HG03457 (cell line): ENCODE measurements at regions not wholly inside any gene's neighbourhood (a gene's known extent, or its start where the extent isn't known, plus 50 kb on each side); places are given as distances from the start of the nearest gene placed in this dataset.
A peak's percentile ranks its signal among the peaks of the same experiment; 100 is the strongest.
"Not testable (repeated sequence)": the region's sequence is repeated elsewhere in the genome, so short reads cannot be mapped to it uniquely, and the experiment has no call there.

ENCODE experiments used
- ATAC-seq: cut with Tn5 transposase; IDR thresholded peaks from one replicate; pipeline ENCODE4 v1.9.1; 2021; ENCODE audit warnings: moderate number of reproducible peaks; ENCODE audit not compliant: unreplicated experiment

DNA sequence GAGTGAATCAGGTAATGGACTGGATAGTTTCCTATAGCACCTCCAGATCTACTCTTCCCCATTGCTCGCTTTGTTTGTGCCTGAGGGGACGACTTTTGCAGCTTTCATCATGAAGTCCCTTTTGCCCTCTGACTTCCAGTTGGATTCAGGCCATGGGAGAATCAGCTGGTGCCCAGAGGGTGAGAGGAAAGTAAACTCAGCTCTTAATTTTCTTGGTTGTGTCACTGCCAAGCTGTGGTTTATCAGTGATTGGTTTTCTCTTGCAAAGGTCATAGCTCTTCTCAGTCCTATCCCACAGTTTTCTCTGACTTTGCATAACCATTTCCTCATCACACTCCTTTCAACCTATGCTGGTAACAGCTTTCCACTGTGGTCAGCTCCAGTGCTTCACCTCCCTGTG lies 200.1 kb downstream of the KCNJ2 start:
- ATAC-seq, result no peak

DNA sequence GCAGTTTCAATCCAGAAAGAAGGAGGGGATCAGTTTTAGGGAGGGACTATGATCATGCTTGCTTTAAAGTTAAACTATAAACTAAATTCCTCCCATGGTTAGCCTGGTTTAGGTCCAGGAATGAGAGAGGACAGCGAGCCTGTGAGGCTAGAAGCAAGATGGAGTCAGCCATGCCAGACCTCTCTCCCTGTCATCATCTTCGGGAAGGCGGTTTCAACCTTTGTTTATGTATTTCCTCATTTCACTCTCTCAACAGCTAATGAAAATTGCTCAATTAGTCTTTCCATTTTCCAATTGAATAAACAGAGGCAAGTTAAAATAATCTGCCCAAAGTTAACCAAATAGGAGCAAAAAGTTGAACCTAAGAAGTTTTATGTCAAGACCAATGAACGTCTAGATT lies 201.5 kb downstream of the KCNJ2 start:
- no peak for ATAC-seq

DNA sequence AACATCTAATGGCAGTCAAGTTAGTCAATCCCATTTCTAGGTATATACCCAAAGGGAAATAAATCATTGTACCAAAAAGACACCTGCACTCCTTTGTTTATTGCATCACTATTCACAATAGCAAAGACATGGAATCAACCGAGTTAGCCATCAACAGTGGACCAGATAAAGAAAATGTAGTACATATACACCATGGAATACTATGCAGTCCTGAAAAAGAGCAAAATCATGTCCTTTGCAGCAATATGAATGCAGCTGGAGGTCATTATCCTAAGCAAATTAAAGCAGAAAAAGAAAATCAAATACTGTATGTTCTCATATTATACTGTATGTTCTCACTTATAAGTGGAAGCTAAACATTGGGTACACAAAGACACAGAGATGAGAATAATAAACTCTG lies 204.0 kb downstream of the KCNJ2 start:
- ATAC-seq, result no peak

DNA sequence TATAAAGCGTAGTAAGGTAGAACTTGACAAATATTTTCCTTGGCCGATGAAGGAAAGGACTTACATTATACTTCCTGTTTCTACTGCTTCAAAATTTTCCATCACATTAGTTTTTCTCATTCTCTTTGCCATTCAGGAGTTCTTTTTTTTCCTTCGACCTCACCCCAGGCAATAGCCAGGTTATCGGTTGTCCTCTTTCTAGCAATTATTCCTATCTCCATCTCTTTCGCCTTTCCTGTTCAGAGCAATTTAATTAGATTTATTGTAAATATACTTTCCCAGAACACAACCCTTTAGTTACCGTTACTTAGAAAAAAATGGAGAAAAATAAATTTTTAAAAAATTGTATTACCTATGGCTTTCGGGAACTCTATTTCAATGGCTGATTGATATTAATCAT lies 205.2 kb downstream of the KCNJ2 start:
- ATAC-seq, result no peak

DNA sequence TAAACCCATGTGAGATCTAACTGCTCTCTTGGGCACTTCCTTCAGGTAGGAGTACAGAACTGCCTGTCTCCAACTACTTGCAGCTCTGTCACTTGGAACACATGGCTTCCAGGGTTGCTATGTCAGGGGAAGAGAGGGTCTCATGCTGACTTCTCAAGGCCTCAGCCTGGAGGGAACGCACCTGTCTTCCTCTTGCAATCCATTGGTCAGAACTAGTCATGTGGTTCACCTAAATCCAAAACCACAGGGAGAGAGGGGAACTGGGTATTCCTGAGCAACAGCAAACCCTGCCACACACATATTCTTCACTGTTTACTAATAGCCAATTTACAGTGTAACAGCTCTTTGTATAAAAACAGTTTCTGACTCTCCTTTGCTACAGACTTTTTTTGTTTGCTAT lies 206.1 kb downstream of the KCNJ2 start:
- no peak for ATAC-seq

DNA sequence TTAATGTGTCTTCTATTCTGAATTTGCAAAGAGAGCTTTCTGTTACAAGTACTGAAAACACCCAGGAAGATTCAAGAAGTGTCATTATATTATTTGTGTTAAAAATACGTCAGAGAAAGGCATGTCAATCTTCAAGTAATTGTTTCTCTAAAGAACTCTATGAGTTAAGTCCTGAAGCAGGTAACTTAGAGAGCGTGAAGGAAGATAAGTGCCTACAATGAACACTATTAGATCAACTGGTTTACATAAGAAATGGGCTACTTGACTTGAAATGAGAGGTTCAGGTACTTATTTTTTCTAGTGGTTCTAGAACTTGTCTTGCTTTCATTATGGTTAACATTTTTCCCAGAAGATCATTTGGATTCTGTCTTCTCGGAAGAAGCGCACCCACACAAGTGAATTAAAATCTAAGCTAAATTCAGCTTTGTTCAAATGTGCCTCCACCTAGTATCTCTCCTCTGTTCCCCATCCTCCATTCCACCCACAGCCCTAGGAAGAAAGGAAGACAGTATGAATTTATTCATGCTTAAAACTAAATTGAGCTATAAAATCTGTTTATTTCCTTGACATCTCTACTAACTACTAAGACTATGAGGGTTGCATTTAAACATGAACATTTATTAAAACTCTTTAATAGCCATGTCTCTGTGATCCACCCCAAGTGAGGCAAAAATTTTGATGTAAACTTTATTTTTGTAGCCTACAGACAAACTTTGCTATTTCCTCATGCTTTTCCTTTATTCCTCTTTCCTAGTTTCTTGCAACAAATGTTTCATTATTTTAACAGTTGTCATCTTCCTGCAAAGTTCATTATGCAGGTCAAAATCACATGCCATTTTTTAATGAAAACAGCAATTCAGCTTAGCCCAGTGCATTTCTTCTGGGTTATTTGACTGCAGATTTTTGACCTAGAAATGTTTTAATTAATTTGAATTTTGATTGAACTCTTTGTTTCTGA lies 206.8 kb downstream of the KCNJ2 start:
- no peak for ATAC-seq

DNA sequence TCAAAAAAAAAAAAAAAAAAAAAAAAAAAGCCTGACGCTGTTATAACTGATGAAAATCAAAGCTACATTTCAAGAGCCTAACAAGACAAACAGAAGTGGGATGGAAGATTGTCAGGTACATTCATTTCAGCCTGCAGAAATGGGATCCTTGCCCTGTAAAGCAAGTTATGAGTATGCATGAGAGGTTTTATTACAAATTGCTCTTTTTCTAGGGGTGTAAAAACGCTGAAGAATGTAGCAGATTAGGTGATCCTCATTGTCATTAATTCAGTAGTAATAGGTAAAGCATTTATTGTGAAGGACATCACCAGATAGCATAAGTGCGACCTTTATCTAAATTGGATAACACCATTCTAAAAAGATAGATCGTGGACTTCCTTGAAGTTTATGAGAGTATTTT lies 208.3 kb downstream of the KCNJ2 start:
- ATAC-seq, result no peak

DNA sequence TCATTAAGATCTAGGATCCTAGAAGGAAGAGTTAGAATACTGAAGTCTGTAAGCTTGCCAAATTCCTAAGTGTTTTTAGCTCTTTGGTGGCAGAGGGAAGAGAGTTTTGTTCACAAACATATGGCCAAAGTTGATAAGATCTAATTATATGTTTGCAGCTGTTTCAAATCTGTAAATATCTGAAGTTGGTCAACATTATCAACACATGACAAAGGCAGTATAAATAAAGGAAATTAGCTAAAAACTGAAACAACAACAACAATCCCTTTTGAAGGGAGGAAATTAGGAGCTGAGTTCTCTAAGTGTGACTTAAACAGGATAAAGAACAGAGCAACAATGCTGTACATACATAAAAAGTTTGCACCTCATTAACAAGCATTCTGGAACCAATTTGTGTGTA lies 208.7 kb downstream of the KCNJ2 start:
- no peak for ATAC-seq

DNA sequence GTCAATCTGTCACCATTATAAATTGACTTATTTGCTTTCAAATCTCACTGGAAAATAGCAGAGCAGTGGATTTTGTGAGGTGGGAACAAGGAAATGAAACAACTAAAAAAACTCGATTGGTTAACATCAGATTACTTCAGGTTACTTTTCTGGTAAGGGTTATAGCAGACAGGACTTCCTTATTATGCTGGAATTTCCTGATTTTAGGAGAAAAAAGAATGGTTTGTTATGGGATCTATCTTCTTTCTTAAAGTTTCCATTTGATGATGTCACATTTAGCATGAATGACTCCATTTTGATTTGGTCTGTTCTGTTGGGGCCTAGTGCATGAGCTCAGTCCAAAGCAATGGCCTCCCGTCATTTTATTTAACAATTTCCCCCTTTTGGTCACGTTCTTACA lies 210.6 kb downstream of the KCNJ2 start:
- no peak for ATAC-seq

DNA sequence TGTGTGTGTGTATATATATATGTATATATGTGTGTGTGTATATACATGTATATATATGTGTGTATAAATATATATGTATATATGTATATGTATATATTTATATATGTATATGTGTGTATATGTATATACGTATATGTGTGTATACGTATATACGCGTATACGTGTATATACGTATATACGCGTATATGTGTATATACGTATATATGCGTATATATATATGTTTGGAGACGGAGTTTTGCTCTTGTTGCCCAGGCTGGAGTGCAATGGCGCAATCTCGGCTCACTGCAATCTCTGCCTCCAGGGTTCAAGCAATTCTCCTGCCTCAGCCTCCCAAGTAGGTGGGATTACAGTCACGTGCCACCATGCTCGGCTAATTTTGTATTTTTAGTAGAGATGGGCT lies 212.6 kb downstream of the KCNJ2 start:
- ATAC-seq, result not testable (repeated sequence)

DNA sequence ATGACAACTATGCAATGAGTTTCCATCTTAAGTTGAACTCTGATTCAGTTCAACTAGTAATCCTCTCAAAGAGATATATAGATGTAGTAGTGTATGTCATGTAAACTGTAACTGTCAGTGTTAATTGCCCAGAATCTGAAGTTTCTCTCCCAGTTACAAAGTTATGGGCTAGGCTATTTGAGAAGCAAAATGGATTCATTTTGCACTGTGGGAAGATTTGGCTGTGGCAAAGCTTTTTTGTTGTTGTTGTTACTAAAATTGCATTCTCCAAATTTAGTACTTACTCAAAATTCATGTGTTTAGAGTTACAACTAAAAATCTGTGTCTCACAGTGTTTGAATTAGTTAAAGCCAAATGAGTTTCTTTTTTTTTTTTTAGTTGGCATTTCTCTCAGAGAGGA lies 219.0 kb downstream of the KCNJ2 start:
- no peak for ATAC-seq

DNA sequence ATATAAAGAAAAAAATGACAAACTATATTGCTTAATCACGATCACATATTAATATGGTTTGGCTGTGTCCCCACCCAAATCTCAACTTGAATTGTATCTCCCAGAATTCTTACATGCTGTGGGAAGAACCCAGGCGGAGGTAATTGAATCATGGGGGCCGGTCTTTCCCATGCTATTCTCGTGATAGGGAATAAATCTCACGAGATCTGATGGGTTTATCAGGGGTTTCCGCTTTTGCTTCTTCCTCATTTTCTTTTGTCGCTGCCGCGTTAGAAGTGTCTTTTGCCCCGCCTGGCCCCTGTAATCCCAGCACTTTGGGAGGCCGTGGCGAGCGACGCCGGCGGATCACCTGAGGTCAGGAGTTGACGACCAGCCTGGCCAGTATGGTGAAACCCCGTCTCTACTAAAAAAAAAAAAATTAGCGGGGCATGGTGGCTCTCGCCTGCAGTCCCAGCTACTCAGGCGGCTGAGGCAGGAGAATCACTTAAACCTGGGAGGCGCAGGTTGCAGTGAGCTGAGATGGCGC lies 220.0 kb downstream of the KCNJ2 start:
- not testable (repeated sequence) for ATAC-seq

DNA sequence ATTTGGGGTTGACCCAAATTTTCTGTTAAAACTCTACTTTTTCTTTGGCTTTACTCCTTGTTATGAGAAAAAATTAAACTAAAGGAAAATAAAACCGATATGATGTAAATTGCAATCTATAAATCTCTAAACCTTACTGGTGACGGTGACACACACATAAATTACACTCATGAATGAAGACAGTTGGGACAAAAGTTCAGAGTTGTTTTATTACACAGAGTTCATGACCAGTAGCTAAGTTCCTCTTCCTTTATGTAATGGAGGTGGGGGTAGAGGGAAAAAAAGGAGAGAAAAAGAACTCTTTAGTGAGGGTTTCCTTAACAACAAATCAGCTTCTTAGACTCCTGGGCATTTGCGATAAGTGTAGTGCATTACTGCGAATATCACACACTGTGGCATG lies 220.7 kb downstream of the KCNJ2 start:
- no peak for ATAC-seq

DNA sequence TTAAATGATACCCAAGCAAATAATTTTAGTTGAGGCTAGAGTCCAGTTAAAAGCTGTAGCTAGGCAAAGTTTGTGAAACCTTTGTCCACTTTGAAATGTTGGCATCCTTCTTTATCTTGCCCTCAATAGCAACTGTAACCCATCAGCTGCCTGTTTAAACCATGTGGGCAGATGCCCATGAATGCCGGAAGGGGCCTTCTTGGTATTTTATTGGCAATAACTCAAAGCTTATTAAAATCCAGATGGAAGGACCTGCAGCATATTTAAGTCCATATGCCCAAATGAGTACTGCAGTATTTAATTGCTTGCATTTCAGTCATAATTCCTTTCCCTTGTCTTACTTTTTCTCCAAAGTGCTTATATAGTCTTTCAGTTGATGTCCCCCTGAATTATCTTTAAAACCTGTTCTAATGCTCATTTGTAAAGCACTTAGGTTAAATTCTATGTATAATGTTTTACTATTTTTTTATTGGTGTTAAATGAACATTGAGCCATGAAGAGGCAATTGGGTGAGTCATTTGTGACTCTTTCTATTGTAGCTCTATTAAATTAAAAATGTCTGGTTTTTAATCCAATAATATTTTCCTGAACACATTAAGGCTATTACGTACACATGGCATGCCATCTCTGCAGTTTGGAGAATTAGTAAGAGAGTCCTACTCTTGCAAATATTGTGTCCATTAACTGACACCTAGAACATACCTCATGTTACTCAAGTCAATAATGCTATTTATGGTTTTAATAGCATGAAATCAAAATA lies 225.3 kb downstream of the KCNJ2 start:
- no peak for ATAC-seq

DNA sequence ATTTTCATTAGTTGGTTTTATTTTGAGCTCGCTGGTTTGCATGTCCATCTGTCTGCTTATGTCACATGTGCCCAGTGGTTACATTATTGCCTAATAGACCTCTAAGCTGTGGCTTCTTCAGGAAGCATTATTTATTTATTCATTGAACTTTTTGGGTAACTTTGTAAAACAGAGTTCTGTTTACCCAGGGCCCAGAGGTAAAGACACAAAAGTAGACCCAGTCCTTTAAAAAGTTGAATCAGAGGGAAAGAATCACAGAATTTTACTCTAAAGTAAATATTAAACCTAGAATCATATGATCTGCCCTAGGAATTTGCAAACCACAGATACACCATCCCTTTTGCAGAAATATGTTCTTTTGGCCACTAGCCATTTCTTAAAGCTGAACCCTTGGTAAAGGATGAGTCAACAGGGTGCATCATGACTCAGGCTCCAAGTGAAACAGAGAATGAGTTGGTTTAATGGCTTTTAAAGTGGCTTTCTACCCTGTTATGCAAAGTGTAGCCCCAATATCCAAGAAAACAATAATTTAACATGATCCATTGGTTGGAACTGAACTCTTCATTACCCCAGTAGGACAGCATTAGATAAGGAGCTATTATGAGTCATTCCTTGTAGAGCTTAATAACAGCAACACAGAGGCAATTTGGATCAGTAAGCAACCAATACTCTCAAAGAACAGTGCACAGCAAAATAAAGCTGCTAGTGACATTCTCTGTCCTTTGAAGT lies 236.3 kb downstream of the KCNJ2 start:
- peak; percentile 75 for ATAC-seq

DNA sequence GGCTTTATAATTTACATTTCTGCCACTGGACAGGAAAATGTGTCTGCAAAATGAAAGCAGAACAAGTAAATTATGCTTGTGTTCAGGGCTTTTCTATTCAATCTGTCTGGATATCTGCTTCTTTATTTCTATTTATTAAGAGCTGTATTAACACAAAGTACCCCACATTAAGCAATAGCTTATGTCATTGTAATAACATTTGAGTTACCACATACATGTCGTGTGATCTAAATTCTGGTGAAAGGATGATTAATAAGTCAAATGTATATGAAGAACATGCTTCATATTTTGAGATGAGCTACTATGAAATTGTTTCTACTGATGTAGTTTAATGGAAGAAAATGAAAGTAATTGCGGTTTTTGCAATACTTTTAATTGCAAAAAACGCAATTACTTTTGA lies 238.2 kb downstream of the KCNJ2 start:
- ATAC-seq, result no peak

DNA sequence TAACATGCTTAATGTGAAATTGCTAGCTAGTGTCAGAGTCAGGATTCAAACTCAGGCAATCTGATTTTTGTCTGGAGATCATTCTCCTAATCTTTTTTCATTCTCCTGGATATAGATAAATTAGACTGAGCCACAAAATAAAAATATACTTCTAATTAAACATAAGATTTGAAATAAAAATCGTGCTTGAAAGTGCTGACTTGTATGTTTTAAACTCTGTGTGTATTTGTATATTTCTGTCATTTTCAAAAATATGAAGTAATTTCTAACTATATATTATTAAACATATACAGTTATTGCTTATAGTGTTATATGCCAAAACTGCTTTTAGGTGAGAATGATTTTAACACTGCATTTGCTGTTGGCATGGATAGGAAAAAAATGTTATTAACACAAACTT lies 239.4 kb downstream of the KCNJ2 start:
- no peak for ATAC-seq

DNA sequence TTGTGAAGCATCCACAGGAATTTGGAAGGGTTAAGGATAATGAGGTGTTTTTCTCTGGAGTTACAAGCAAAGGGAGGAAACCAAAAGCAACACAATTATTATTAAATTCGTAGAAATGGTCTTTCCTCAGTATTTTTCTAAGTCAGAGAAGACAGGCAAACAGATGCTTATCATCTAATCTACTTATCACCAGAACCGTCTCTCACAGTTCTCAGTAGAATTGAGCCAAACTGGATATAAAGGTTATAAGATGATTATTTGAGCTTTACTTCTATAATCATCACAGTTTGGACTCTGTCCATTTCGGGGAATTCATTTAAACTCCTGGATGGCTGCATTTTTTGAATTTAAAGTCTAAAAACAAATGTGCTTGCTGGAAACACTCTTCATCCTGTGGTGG lies 245.0 kb downstream of the KCNJ2 start:
- no peak for ATAC-seq

DNA sequence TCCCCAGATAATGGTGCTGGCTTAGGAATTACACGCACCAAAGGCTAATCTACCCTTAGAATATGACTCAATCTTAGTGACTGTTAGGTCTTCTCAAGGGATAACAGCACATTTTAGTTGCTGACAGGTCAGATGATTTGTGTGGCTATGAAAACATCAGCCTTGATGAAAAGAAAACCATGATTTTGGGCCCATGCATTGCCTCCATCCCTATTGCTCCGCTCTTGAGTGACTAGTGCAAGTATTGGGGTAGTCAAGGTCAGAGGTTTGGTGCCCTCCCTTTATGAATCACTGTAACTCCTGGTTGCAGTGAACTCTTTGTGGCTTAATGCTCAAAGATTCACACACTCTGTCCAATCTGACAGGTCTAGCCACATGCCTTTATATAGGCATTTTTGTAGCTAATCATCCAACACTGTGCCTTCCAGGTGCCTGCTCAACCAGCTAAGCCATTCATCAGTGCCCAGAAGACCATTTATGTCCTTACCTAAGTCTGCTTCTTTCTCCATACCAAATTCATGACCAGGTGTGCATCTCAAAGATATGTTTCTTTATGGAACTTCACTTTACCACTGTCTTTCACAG lies 251.6 kb downstream of the KCNJ2 start:
- ATAC-seq, result no peak

DNA sequence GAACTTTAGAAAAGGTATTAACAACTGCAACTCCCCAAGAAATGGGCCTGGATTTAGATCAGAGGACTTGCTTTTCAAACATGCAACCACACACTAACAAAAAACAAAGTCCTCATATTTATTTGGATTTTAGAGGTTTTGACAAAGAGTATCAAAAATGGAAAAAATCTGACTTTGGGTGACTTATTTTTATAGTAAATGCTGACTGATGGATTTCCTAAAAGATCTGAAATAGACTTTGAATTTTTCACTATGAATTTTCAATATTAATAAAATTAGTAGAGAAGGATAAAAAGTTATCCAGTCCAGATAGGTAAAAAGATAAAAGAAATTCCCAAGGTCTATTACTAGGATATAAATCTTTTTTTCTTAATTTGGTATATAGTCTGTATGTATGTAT lies 253.5 kb downstream of the KCNJ2 start:
- no peak for ATAC-seq

DNA sequence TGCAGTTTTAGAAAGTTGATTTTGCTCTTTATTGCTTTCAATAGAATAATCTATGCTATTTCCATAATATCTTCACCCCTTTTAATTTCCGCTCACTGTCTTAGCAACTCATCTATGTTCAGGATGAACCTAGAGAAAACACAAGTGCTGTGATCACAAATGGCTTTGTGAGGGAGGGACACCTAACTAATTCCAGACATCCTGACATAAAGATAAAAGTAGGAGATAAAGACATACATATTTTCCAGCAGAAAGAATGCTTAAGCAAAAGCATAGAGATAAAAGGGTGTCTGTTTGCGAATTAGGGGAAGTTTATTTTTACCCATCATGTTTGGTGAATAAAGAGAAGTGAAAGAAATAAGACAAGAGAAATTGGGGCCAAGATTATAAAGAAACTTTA lies 254.2 kb downstream of the KCNJ2 start:
- ATAC-seq, result no peak
